ENCODE measurements at regions not wholly inside any gene's neighbourhood (a gene's known extent, or its start where the extent isn't known, plus 50 kb on each side); places are given as distances from the start of the nearest gene placed in this dataset.

- Histone ChIP-seq H3K9ac (ENCODE audit: control insufficient read depth, insufficient read depth, low read length) (no peak overlapping the region), H3K4me1 (ENCODE audit: control insufficient read depth, insufficient read depth, low read length) (no peaks in the 10 kb centered on the region), H3K27me3 (replicated peaks in 1 of 2; ENCODE audit: control insufficient read depth in 2 of 2, insufficient read depth in 2 of 2, low read length in 1 of 2) (no peaks in the 10 kb centered on the region), H2AFZ (ENCODE audit: control insufficient read depth, low read depth, low read length) (no peak overlapping the region), H3K36me3 (ENCODE audit: control insufficient read depth in 2 of 2, insufficient read depth in 2 of 2, low read length in 1 of 2) (no peaks in the 10 kb centered on the region), H3K4me2 (ENCODE audit: control insufficient read depth, insufficient read depth) (no peak overlapping the region), H3K79me2 (ENCODE audit: control insufficient read depth, insufficient read depth, low read length) (no peaks in the 10 kb centered on the region), H4K20me1 (ENCODE audit: control insufficient read depth, insufficient read depth) (no peaks in the 10 kb centered on the region), H3K9me3 (replicated peaks; ENCODE audit: control insufficient read depth, insufficient read depth, low read length) (no peaks in the 10 kb centered on the region; the same call in 2 of the 3 replicates), H3K4me3 (no peak overlapping the region), H3K27ac (ENCODE audit: control insufficient read depth, insufficient read depth) (no peak overlapping the region)
- ChIA-PET RAD21 (ENCODE audit: unreplicated experiment) (no interaction called here), CTCF (no interaction called here), POLR2A (no interaction called here), SMC1A (ENCODE audit: uncharacterized antibody, unreplicated experiment) (no interaction called here)
- DNase-seq (ENCODE audit: low read depth, low spot score) (no peak), ATAC-seq (no peak), FAIRE-seq (no peak)
- BruUV-seq (replicated peaks), result no TSS peak
- in situ Hi-C loops (cut with MboI) (no loop called here), intact Hi-C loops (cut with micrococcal nuclease; ENCODE audit: unreplicated experiment) (no loop called here)
- 22% methylated on average over 14 of the region's 14 CpGs for WGBS (ENCODE audit: insufficient coverage, insufficient replicate concordance, low lambda C conversion rate, missing lambda C conversion rate)
- no peak for TF ChIP-seq IRF5 (IDR thresholded peaks at IDR 0.05; ENCODE audit: borderline replicate concordance)
- no peak for TF ChIP-seq ASH2L (IDR thresholded peaks at IDR 0.05; ENCODE audit: borderline replicate concordance, low read depth)
- no peak for TF ChIP-seq SREBF1 (IDR thresholded peaks at IDR 0.05; ENCODE audit: low read length)
- TF ChIP-seq RAD51 (IDR thresholded peaks at IDR 0.05), result no peak
- TF ChIP-seq TARDBP (IDR thresholded peaks at IDR 0.05; ENCODE audit: borderline replicate concordance), result no peak
- TF ChIP-seq EGR1 (IDR thresholded peaks at IDR 0.05; ENCODE audit: borderline replicate concordance in 1 of 2, low read depth in 2 of 2, low read length in 2 of 2), result no peak
- TF ChIP-seq NFIC (IDR thresholded peaks at IDR 0.05; ENCODE audit: low read depth, low read length), result no peak
- TF ChIP-seq HDAC2 (IDR thresholded peaks at IDR 0.05), result no peak
- TF ChIP-seq CHD4 (IDR thresholded peaks at IDR 0.05), result no peak
- TF ChIP-seq ZBTB33 (IDR thresholded peaks at IDR 0.05), result no peak
- TF ChIP-seq BCL11A (IDR thresholded peaks at IDR 0.05; ENCODE audit: low read depth, low read length), result no peak
- TF ChIP-seq TCF3 (IDR thresholded peaks at IDR 0.05; ENCODE audit: borderline replicate concordance, insufficient read depth, low read depth, low read length), result no peak
- no peak for TF ChIP-seq ZNF217 (IDR thresholded peaks at IDR 0.05)
- no peak for TF ChIP-seq SP1 (IDR thresholded peaks at IDR 0.05; ENCODE audit: low read depth, low read length)
- TF ChIP-seq KLF5 (IDR thresholded peaks at IDR 0.05; ENCODE audit: partially characterized antibody), result no peak
Measured at GRCh38 chr4:8723222-8723980, 130.8 kb downstream of the CPZ start.
